ENCODE measurements at regions not wholly inside any gene's neighbourhood (a gene's known extent, or its start where the extent isn't known, plus 50 kb on each side); places are given as distances from the start of the nearest gene placed in this dataset.

DNA sequence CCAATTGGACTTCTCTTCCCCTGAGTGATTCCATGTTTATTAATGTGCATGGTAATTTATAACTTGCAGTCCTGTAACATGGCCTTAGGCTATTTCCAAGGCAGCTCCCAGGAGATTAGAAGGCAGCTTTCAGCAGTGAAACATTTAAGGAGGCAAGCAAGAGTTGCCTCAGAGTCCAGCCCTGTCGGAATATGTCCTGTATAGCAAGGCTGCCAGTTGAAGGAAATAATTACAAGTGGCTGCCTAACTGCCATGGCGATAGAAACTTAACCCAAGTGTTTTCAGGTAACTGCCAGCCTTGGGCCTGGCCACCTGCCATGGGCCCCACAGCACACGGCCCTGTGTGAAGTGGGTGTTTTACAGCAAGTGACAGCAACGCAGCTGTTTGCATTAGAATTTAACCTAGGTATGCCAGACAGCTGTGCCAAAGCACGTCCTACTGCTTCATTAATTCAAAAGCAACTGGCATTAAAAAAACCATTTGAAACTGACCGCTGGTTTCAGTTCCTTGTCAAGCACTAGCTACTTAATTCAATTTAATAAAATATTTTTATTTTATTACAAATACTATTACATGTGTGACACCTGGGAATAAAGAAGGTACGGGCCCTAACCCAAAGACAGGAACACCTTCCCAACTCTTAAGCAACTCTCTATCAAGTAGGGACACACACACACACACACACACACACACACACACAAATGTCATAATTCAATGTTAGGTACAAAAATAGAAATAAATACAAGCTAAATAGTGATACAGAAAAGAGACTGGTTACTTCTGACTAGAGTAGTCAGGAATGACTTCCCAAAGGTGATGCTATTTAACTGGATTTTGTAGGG, 151.8 kb upstream of the HEY2 start:
- no peaks in the 10 kb centered on the region for H3K27me3 Mint-ChIP-seq (ENCODE audit: insufficient read depth, low read depth, poor library complexity)
- Histone ChIP-seq H3F3A (replicated peaks; ENCODE audit: low read depth) (no peaks in the 10 kb centered on the region), H3K4me2 (no peak overlapping the region), H3K4me1 (ENCODE audit: insufficient read depth) (no peaks in the 10 kb centered on the region), H3K36me3 (ENCODE audit: insufficient read depth) (no peaks in the 10 kb centered on the region), H3K4me3 (no peak overlapping the region), H3K79me2 (replicated peaks; ENCODE audit: insufficient read depth) (no peaks in the 10 kb centered on the region), H4K20me1 (replicated peaks; ENCODE audit: insufficient read depth) (no peaks in the 10 kb centered on the region), H3K27ac (ENCODE audit: low read depth) (no peak overlapping the region), H2AFZ (no peak overlapping the region), H3K9me2 (ENCODE audit: insufficient read depth) (no peaks in the 10 kb centered on the region; the same call in 1 of the 2 replicates), H3K27me3 (ENCODE audit: insufficient read depth) (no peaks in the 10 kb centered on the region)
- ATAC-seq (no peak), DNase-seq (ENCODE audit: low spot score) (no peak)
- no peak overlapping the region for H3K27ac Mint-ChIP-seq
- H3K36me3 Mint-ChIP-seq (ENCODE audit: low read depth): no peaks in the 10 kb centered on the region
- H3K4me3 Mint-ChIP-seq: no peak overlapping the region
- H3K9me3 Mint-ChIP-seq: no peaks in the 10 kb centered on the region
- TF ChIP-seq POLR2AphosphoS5 (IDR thresholded peaks at IDR 0.05; ENCODE audit: low read depth) (no peak), EZH2 (IDR thresholded peaks at IDR 0.05; ENCODE audit: low read depth, unreplicated experiment) (no peak), CREB1 (CRISPR knock-in tag; IDR thresholded peaks at IDR 0.05; ENCODE audit: low read depth) (no peak), NANOG (IDR thresholded peaks at IDR 0.05; ENCODE audit: borderline replicate concordance) (no peak), JUNB (IDR thresholded peaks at IDR 0.05; ENCODE audit: unreplicated experiment) (no peak), STAT1 (IDR thresholded peaks at IDR 0.05; ENCODE audit: unreplicated experiment) (no peak), ZNF114 (CRISPR knock-in tag; IDR thresholded peaks at IDR 0.05) (no peak)
- TF ChIP-seq, protein P1, sequence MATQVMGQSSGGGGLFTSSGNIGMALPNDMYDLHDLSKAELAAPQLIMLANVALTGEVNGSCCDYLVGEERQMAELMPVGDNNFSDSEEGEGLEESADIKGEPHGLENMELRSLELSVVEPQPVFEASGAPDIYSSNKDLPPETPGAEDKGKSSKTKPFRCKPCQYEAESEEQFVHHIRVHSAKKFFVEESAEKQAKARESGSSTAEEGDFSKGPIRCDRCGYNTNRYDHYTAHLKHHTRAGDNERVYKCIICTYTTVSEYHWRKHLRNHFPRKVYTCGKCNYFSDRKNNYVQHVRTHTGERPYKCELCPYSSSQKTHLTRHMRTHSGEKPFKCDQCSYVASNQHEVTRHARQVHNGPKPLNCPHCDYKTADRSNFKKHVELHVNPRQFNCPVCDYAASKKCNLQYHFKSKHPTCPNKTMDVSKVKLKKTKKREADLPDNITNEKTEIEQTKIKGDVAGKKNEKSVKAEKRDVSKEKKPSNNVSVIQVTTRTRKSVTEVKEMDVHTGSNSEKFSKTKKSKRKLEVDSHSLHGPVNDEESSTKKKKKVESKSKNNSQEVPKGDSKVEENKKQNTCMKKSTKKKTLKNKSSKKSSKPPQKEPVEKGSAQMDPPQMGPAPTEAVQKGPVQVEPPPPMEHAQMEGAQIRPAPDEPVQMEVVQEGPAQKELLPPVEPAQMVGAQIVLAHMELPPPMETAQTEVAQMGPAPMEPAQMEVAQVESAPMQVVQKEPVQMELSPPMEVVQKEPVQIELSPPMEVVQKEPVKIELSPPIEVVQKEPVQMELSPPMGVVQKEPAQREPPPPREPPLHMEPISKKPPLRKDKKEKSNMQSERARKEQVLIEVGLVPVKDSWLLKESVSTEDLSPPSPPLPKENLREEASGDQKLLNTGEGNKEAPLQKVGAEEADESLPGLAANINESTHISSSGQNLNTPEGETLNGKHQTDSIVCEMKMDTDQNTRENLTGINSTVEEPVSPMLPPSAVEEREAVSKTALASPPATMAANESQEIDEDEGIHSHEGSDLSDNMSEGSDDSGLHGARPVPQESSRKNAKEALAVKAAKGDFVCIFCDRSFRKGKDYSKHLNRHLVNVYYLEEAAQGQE (IDR thresholded peaks at IDR 0.05; ENCODE audit: unreplicated experiment): no peak
- peaks cover 4% of the 10 kb centered on the region; the same call in 2 of the 3 replicates for H3K4me1 Mint-ChIP-seq

DNA sequence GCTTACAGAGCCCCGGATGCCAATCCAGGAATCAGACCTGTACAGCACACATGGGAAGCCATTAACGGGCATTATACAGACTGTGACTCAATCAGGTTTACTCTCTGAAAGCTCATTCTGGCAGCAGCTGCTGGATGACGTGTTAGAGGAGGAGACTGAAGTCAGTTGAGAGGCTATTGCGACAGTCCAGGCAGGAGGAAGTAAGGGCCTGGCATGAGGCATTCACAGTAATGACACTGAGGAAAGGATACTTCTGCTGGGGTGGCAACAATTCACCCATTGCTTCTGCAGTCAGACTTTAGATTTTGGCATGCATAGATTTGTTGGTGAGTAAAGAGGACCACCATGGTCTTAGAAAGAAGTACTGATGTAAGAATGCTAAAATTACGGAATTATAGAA, 151.0 kb upstream of the HEY2 start:
- no peak overlapping the region for H3K4me3 Mint-ChIP-seq

More for the DNA sequence above, 151.0 kb upstream of the HEY2 start:
- Histone ChIP-seq H3K4me2 (no peak overlapping the region), H3K36me3 (ENCODE audit: insufficient read depth) (no peaks in the 10 kb centered on the region), H3K4me3 (no peak overlapping the region), H3K27me3 (ENCODE audit: insufficient read depth) (no peaks in the 10 kb centered on the region), H4K20me1 (replicated peaks; ENCODE audit: insufficient read depth) (no peaks in the 10 kb centered on the region), H3K79me2 (replicated peaks; ENCODE audit: insufficient read depth) (no peaks in the 10 kb centered on the region), H3F3A (replicated peaks; ENCODE audit: low read depth) (no peaks in the 10 kb centered on the region), H3K27ac (ENCODE audit: low read depth) (no peak overlapping the region), H2AFZ (no peak overlapping the region), H3K9me2 (ENCODE audit: insufficient read depth) (no peaks in the 10 kb centered on the region; the same call in 1 of the 2 replicates), H3K4me1 (ENCODE audit: insufficient read depth) (no peaks in the 10 kb centered on the region)
- H3K9me3 Mint-ChIP-seq: no peaks in the 10 kb centered on the region
- H3K27ac Mint-ChIP-seq: no peak overlapping the region
- DNase-seq (ENCODE audit: low spot score) (no peak), ATAC-seq (no peak)
- no peaks in the 10 kb centered on the region for H3K4me1 Mint-ChIP-seq
- no peaks in the 10 kb centered on the region for H3K27me3 Mint-ChIP-seq (ENCODE audit: insufficient read depth, low read depth, poor library complexity)
- TF ChIP-seq EZH2phosphoT487 (IDR thresholded peaks at IDR 0.05; ENCODE audit: unreplicated experiment): no peak
- no peak for TF ChIP-seq CREB1 (CRISPR knock-in tag; IDR thresholded peaks at IDR 0.05; ENCODE audit: low read depth)
- TF ChIP-seq NANOG (IDR thresholded peaks at IDR 0.05; ENCODE audit: borderline replicate concordance): no peak
- TF ChIP-seq, protein P1 (IDR thresholded peaks at IDR 0.05; ENCODE audit: unreplicated experiment): no peak
- TF ChIP-seq EZH2 (IDR thresholded peaks at IDR 0.05; ENCODE audit: low read depth, unreplicated experiment): no peak
- TF ChIP-seq, protein P2, sequence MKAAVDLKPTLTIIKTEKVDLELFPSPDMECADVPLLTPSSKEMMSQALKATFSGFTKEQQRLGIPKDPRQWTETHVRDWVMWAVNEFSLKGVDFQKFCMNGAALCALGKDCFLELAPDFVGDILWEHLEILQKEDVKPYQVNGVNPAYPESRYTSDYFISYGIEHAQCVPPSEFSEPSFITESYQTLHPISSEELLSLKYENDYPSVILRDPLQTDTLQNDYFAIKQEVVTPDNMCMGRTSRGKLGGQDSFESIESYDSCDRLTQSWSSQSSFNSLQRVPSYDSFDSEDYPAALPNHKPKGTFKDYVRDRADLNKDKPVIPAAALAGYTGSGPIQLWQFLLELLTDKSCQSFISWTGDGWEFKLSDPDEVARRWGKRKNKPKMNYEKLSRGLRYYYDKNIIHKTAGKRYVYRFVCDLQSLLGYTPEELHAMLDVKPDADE (IDR thresholded peaks at IDR 0.05): no peak
- TF ChIP-seq STAT1 (IDR thresholded peaks at IDR 0.05; ENCODE audit: unreplicated experiment): no peak
- H3K36me3 Mint-ChIP-seq (ENCODE audit: low read depth): no peaks in the 10 kb centered on the region

Measured in GM23338 (cell line).